EH (cell line): ENCODE measurements at regions not wholly inside any gene's neighbourhood (a gene's known extent, or its start where the extent isn't known, plus 50 kb on each side); places are given as distances from the start of the nearest gene placed in this dataset.
A peak's percentile ranks its signal among the peaks of the same experiment; 100 is the strongest.

Experiments
- DNase-seq: peaks from one replicate; pipeline ENCODE4 v3.0.0-alpha.2; 2015; ENCODE audit warnings: low read depth

DNA sequence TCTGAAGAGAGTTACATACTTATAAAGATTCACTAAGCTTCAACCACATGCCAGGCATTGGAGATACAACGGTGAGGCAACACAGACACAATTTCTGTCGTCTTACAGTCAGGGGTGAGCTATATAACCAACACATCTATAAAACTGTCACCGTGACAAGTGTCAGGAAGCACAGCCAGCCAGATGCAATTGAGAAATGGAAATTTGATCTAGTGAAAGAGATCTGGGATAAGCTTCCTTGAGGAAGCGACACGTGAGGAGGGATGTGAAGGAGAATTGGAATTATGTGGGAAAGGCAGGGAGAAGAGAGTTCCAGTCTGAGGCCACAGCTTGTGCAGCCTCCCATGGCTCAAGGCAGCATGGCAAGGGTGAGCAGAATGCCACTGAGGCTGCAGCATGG is 50.9 kb upstream of the ZNF354B start:
- DNase-seq: no peak

DNA sequence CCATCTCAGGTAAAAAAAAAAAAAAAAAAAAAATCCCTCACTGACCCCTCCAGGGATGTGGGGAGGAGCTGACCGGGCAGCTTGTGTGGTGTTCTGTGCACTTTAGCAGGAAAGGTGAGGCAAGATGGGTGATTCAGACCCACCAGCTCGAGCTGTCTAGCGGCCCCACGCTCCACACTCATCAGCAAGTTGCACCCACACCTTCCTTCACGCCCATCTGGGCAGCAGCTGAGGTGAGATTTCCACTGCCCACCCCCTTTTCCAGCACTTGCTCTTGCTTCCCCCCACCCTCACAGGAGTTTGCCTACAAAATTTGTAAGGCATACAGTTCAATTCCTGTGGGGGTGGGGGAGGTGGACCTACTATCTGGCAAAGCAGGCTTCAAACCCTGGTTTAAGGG is 58.7 kb upstream of the ZNF354B start:
- DNase-seq: no peak

- DNase-seq: no peak
Observed at GRCh38 chr5:178797546-178798440, 62.0 kb upstream of the ZNF354B start.

DNA sequence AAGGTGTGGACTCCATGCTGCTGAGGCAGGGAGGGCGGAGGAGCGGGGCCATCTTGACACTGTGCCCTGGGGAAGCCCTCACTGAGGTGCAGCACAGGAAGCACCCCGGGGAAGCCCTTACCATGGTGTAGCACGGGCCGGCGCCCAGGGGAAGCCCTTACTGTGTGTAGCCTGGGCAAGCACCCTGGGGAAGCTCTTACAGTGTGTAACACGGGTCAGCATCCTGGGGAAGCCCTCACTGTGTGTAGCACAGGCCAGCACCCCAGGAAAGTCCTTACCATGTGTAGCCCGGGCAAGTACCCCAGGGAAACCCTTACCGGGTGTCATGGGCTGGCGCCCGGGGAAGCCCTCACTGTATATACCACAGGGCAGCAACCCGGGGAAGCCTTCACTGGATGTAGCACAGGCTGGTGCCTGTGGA is 62.6 kb upstream of the ZNF354B start:
- no peak for DNase-seq

GRCh38 chr5:178796165-178796945 is 63.4 kb upstream of the ZNF354B start:
- DNase-seq: no peak

DNA sequence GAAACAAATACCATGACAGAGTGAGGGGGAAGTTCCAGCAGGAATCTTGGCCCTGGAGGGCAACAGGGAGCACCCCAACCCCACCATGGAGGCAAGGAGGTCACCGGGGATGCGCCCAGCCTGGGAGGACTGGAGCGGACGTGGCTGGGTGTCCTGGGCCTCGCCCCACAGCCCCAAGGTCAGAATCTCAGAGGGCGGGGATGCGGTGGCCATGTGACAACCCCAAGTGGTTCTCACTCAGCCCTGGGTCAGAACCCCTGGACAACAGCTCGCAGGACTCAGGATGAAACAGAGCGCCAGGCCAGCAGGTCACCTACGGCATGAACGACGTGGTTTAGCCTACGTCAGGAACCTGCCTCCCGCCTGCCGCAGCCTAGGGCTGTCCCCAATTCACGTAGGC is 64.0 kb upstream of the ZNF354A start:
- DNase-seq: no peak

- no peak for DNase-seq
Observed at GRCh38 chr5:178793696-178794095, 63.2 kb upstream of the ZNF354A start.

- no peak for DNase-seq
Observed at GRCh38 chr5:178793151-178793550, 62.7 kb upstream of the ZNF354A start.

DNA sequence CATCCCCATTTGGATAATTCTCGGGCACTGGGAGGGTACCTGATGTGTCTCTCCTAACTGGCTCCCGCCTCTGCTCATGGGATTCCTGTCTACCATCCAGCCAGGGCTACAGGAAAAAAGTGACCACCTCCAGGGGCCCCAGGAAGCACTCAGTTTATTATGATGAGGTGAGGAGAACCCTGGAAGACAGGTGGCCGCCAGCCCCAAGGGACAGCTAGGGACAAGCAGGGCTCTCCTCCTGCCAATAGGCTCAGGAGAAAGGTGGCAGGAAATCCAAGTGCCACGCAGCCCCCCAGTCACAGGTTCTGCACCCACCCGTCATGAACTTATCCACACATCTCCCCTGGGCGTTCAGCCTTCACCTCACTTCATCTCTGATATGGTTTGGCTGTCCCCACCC is 61.5 kb upstream of the ZNF354A start:
- DNase-seq: no peak

GRCh38 chr5:178790371-178790770 is 59.9 kb upstream of the ZNF354A start:
- DNase-seq: no peak

DNA sequence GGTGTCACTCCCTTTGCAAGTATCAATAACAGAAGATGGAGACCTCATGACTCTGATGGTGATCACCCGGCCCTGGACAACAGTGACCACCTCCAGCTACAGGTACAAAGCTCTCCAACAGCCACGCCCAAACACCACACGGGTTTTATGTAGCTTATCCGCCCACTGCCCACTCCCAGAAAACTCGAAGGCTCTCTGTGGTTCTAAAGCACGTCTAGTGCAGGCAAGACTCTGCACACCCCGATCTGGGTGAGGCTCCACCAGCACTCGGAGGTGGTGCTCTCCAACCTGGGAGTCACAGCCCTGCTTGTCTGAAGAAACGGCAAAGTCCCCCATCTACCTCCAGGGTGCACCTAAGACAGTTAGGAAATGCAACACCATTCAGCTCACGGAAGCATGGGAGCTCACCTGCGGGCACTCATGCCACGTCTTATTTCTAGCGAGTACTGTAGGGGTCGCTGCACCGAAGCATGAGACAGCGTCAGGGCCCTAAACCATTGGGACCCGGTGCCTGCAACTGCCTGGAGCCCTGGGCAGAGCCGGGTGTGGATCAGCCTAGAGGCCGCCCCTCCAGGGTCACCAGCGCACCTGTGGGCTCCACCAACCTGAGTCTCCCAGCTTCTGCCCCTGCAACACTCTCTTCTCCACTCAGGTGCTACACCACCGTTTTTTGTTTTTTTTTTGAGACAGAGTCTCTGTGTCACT is 58.1 kb upstream of the ZNF354A start:
- no peak for DNase-seq

DNA sequence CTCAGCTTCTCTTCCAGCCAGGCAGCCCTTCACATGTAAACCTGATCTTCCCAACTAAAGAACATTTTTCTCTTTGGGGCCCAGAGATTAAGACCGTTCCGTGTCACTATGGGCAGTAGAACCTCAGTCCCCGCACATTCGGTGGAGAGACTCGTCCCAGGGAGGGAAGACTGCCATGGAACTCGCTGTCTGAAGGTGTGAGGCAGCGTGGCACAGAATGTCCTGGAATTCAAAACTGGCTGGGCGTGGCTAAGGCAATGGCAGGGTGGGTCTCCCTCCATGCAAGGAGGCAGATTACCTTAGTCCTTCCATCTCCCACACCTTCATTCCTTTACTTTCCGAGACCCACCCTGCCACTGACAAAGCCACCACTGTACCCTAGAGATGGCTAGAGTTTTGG is 57.4 kb upstream of the ZNF354A start:
- DNase-seq: no peak

DNA sequence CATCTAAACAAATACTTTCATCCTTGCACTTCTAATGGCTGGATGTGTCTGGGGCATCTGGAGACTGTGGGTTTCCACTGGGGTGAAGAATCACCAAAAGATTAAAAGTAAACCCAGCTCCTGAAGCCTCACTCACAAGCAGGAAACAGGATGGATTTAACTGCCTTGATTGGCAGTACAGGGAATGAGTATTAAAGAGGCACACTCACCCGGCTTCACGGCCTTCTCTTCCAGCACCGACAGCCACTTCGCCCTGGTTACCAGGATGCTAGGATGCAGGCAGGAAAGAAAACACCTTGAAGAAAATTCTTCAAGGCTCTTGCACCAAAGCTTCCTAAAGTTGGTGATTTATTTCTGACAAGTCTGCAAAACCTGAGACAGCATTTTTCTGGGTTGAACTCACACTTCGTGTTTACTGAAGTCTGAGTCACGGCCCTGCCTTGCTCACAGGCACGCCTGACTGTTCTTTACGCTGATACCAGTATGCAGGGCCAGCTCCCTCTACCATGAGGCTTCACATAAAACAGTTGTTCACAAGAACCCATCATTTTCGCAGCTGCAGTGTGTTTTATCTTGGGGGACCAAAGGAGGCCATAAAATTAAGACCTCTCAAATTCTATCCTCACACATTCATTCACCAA is 56.5 kb upstream of the ZNF354A start:
- peak; percentile 52 for DNase-seq

DNA sequence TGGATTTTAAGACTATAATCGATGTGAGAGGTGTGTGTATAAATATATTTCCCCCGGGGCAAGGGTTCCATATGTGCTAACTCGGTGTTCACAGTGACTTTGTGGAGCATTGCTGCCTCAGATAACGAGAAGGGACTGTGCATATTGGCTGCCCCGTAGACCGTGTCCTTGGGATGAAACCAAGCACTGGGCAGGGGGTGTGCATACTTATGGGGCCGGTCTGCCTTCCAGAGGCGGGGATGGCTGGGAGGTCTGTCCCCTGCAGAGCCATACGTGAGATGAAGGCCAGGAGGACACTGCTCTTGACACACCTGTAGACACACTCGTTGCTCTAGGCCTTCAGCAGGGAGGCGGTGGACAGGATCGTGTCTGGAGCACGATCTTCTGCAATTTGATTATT is 56.0 kb upstream of the ZNF354A start:
- no peak for DNase-seq

GRCh38 chr5:178785999-178786398 is 55.5 kb upstream of the ZNF354A start:
- DNase-seq: peak; percentile 54

GRCh38 chr5:178784391-178784790 is 53.9 kb upstream of the ZNF354A start:
- no peak for DNase-seq

DNA sequence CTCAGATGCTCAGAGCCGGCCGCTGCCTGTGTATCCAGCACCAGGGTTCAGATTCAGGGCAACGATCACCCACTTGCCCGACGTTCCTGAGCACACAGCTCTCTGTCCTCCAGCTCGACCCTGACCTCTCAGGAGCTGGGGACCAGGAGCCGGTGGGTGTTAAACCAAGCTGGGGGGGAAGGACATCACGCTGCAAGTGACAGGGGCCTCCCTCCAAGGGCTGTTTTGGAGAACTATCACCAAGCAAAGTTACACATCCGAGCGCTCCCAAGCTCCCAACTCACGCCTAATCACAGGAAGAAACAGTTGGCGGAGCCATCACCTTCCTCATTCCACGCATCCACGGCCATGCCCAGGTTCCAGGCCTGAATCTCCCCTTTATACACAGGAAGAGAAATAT is 51.5 kb upstream of the ZNF354A start:
- DNase-seq: no peak

DNA sequence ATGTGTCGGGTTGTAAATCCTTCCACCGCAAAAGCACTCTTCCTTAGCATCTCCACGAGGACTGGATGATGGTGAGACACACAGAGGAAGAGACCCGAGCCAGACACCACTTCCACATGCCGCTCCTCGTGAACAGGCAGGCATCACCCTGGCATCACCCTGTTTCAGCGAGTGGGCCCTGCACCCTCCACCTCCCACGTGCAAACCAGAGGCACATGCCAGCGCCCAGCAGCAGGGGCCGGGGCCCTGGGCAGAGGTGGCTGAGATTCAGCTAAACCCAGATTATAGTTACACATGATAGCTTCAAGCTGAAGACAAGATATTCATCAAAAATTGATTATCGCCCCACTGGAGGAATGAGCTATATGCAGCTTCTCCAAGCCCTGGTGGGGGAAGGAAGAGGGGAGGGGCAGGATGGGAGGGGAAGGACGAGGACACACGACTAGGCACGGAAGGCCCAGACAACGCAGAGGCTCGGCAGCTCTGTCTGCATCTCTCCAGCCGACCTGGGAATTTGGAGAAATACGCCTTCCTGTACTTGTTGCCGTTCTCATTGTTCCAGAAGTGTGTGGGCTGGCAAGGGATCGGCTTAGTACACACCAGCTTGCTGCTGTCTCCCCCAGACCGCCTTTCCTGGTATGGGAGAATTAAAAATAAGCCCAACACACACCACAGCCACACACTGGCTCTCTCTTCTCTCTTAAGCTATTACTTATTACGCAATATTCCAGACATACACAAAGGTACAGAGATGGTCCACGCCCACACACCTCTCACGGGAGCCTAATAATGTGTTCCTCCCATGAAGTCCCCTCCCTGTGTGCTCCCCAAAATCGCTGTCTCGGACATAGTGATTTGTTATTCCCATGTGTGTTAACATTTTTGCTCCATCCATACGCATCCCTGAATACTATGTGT is 50.4 kb upstream of the ZNF354A start:
- no peak for DNase-seq
